IMR-90 (cell line): ENCODE measurements at regions not wholly inside any gene's neighbourhood (a gene's known extent, or its start where the extent isn't known, plus 50 kb on each side); places are given as distances from the start of the nearest gene placed in this dataset.

Experiments
- ATAC-seq: fragments of 200-7000 bp; cut with Tn5 transposase; 2 replicates; pipeline ENCODE4 v1.9.1; 2020; ENCODE audit warnings: low read depth, mild to moderate bottlenecking, moderate library complexity
- BruUV-seq: library from RNA; stranded (reverse); fragments of 400-500 nt; replicated peaks from 2 replicates; lab custom pipeline; 2021; lab: Mats Ljungman, UMichigan
- CTCF ChIA-PET: fragments of 300-600 bp; formaldehyde crosslinking; extraction: SDS; loops from one replicate; lab custom pipeline; 2021; ENCODE audit warnings: antibody characterized with exemption; lab: Yijun Ruan, JAX
- POLR2A ChIA-PET: fragments of 300-600 bp; sonication (Branson Sonifier 250); formaldehyde crosslinking; loops from one replicate; lab custom pipeline; 2022; ENCODE audit warnings: antibody characterized with exemption; ENCODE audit not compliant: unreplicated experiment; lab: Charles Lee
- DNase-seq: peaks from one replicate; pipeline ENCODE4 v3.0.0; 2013
- H2AFZ ChIP-seq: replicated peaks from 2 replicates; pipeline ENCODE3; 2013; ENCODE audit warnings: low read length, mild to moderate bottlenecking; ENCODE audit not compliant: poor library complexity
- H2AK5ac ChIP-seq: 2 replicates; pipeline ENCODE4 v1.6.1; 2013; ENCODE audit warnings: low read depth, low read length, inconsistent platforms
- H2AK9ac ChIP-seq: replicated peaks from 2 replicates; pipeline ENCODE3; 2013; ENCODE audit warnings: mild to moderate bottlenecking, low read depth, low read length, moderate library complexity; ENCODE audit not compliant: poor library complexity
- H2BK120ac ChIP-seq: 2 replicates; pipeline ENCODE4 v1.6.1; 2013; ENCODE audit warnings: low read depth, low read length, inconsistent platforms
- H2BK15ac ChIP-seq: 3 replicates; pipeline ENCODE4 v1.6.1; 2013; ENCODE audit warnings: low read depth, low read length, inconsistent platforms
- H2BK20ac ChIP-seq: 2 replicates; pipeline ENCODE4 v1.6.1; 2013; ENCODE audit warnings: low read depth, mild to moderate bottlenecking, inconsistent platforms, low read length, moderate library complexity
- H2BK5ac ChIP-seq: 2 replicates; pipeline ENCODE4 v1.6.1; 2013; ENCODE audit warnings: mild to moderate bottlenecking, low read depth, low read length, inconsistent platforms; ENCODE audit not compliant: poor library complexity, severe bottlenecking
- H3K14ac ChIP-seq: replicated peaks from 2 replicates; pipeline ENCODE4 v1.6.1; 2013; ENCODE audit warnings: low read depth, low read length, inconsistent platforms
- H3K18ac ChIP-seq: 2 replicates; pipeline ENCODE4 v1.6.1; 2013; ENCODE audit warnings: low read depth, low read length, control low read depth
- H3K23ac ChIP-seq: 2 replicates; pipeline ENCODE4 v1.6.1; 2013; ENCODE audit warnings: low read depth, low read length, inconsistent platforms
- H3K27ac ChIP-seq: 2 replicates; pipeline ENCODE4 v1.5.1; 2013; ENCODE audit warnings: mild to moderate bottlenecking, control low read depth, low read length; ENCODE audit not compliant: insufficient read depth
- H3K27me3 ChIP-seq: 2 replicates; pipeline ENCODE4 v1.6.1; 2013; ENCODE audit warnings: low read length; ENCODE audit not compliant: control insufficient read depth, insufficient read depth
- H3K36me3 ChIP-seq: 2 replicates; pipeline ENCODE4 v1.6.1; 2013; ENCODE audit warnings: low read length, mixed read lengths; ENCODE audit not compliant: control insufficient read depth, insufficient read depth
- H3K4ac ChIP-seq: 2 replicates; pipeline ENCODE4 v1.6.1; 2013; ENCODE audit warnings: low read depth, low read length, inconsistent platforms
- H3K4me1 ChIP-seq: 2 replicates; pipeline ENCODE4 v1.6.1; 2013; ENCODE audit warnings: low read length, mixed read lengths; ENCODE audit not compliant: control insufficient read depth, insufficient read depth
- H3K4me2 ChIP-seq: 2 replicates; pipeline ENCODE4 v1.6.1; 2013; ENCODE audit warnings: low read depth, mild to moderate bottlenecking, control low read depth, low read length, moderate library complexity
- H3K4me3 ChIP-seq: 2 replicates; pipeline ENCODE4 v1.5.1; 2013; ENCODE audit warnings: low read depth, mild to moderate bottlenecking, control low read depth, low read length, moderate library complexity; ENCODE audit not compliant: insufficient read depth
- H3K56ac ChIP-seq: 2 replicates; pipeline ENCODE4 v1.6.1; 2013; ENCODE audit warnings: low read length, inconsistent platforms; ENCODE audit not compliant: insufficient read depth; ENCODE audit errors: extremely low read depth
- H3K79me1 ChIP-seq, 2 experiments: 2 replicates each; pipeline ENCODE4 v1.6.1; 2013; ENCODE audit warnings: low read length in 2 of 2, inconsistent platforms in 1 of 2, low read depth in 1 of 2
- H3K9ac ChIP-seq: 2 replicates; pipeline ENCODE4 v1.6.1; 2013; ENCODE audit warnings: low read depth, low read length, control low read depth
- H3K9me1 ChIP-seq: 2 replicates; pipeline ENCODE4 v1.6.1; 2013; ENCODE audit warnings: low read length, inconsistent platforms; ENCODE audit not compliant: insufficient read depth
- H3K9me3 ChIP-seq: 2 replicates; pipeline ENCODE4 v1.6.1; 2013; ENCODE audit warnings: low read length; ENCODE audit not compliant: control insufficient read depth, insufficient read depth
- H4K20me1 ChIP-seq: 2 replicates; pipeline ENCODE4 v1.6.1; 2013; ENCODE audit warnings: low read length, inconsistent platforms; ENCODE audit not compliant: insufficient read depth
- H4K5ac ChIP-seq: 2 replicates; pipeline ENCODE4 v1.6.1; 2013; ENCODE audit warnings: mild to moderate bottlenecking, low read depth, low read length, control low read depth
- H4K8ac ChIP-seq, 2 experiments: 2 replicates each; pipeline ENCODE4 v1.6.1; 2013; ENCODE audit warnings: low read depth in 2 of 2, low read length in 2 of 2, control low read depth in 1 of 2, inconsistent platforms in 1 of 2
- H4K91ac ChIP-seq: 2 replicates; pipeline ENCODE4 v1.6.1; 2013; ENCODE audit warnings: low read depth, low read length, inconsistent platforms; ENCODE audit not compliant: insufficient read depth
- BHLHE40 ChIP-seq: fragments of 150-350 bp; IDR thresholded peaks from 2 replicates; pipeline ENCODE4 v1.6.1; 2016; ENCODE audit warnings: mild to moderate bottlenecking, low read depth, low read length
- CEBPB ChIP-seq: IDR thresholded peaks from 2 replicates; pipeline ENCODE4 v1.6.1; 2012; ENCODE audit warnings: low read depth, low read length, improper control_type of control experiment
- CHD1 ChIP-seq: IDR thresholded peaks from 2 replicates; pipeline ENCODE4 v1.6.1; 2012; ENCODE audit warnings: low read depth, low read length, improper control_type of control experiment
- CTCF ChIP-seq: conservative IDR thresholded peaks from 2 replicates; pipeline ENCODE4 v1.5.1; 2012; ENCODE audit warnings: mild to moderate bottlenecking, low read depth, low read length, improper control_type of control experiment
- ELK1 ChIP-seq: fragments of 150-350 bp; IDR thresholded peaks from 2 replicates; pipeline ENCODE4 v1.6.1; 2016; ENCODE audit warnings: low read depth, mild to moderate bottlenecking, low read length, moderate library complexity, borderline replicate concordance
- FOS ChIP-seq: fragments of 150-350 bp; IDR thresholded peaks from 2 replicates; pipeline ENCODE4 v1.6.1; 2016; ENCODE audit warnings: low read depth, low read length
- MAFK ChIP-seq: IDR thresholded peaks from 2 replicates; pipeline ENCODE4 v1.6.1; 2012; ENCODE audit warnings: low read depth, low read length, improper control_type of control experiment
- MAZ ChIP-seq: IDR thresholded peaks from 2 replicates; pipeline ENCODE4 v1.6.1; 2012; ENCODE audit warnings: low read depth, mild to moderate bottlenecking, low read length, improper control_type of control experiment, moderate library complexity, borderline replicate concordance
- MXI1 ChIP-seq: IDR thresholded peaks from 2 replicates; pipeline ENCODE4 v1.6.1; 2012; ENCODE audit warnings: low read depth, mild to moderate bottlenecking, low read length, moderate library complexity, borderline replicate concordance
- NFE2L2 ChIP-seq: fragments of 150-350 bp; IDR thresholded peaks from 2 replicates; pipeline ENCODE4 v1.6.1; 2016; ENCODE audit warnings: low read depth, mild to moderate bottlenecking, low read length
- POLR2A ChIP-seq: IDR thresholded peaks from 2 replicates; pipeline ENCODE4 v1.6.1; 2012; ENCODE audit warnings: mild to moderate bottlenecking, low read depth, low read length
- RAD21 ChIP-seq: IDR thresholded peaks from 2 replicates; pipeline ENCODE4 v1.6.1; 2012; ENCODE audit warnings: low read length, improper control_type of control experiment
- RCOR1 ChIP-seq: IDR thresholded peaks from 2 replicates; pipeline ENCODE4 v1.6.1; 2012; ENCODE audit warnings: mild to moderate bottlenecking, low read length, improper control_type of control experiment; ENCODE audit not compliant: insufficient replicate concordance
- RFX5 ChIP-seq: IDR thresholded peaks from 2 replicates; pipeline ENCODE4 v1.8.0; 2012; ENCODE audit warnings: low read depth, mild to moderate bottlenecking, low read length, moderate library complexity
- SMC3 ChIP-seq: fragments of 150-350 bp; IDR thresholded peaks from 2 replicates; pipeline ENCODE4 v1.6.1; 2016; ENCODE audit warnings: low read depth, mild to moderate bottlenecking, antibody characterized with exemption, low read length, moderate library complexity
- USF2 ChIP-seq: fragments of 150-350 bp; IDR thresholded peaks from 2 replicates; pipeline ENCODE4 v1.6.1; 2017; ENCODE audit warnings: mild to moderate bottlenecking, antibody characterized with exemption, low read length, low read depth
- WGBS, 2 experiments: methylation state at CpG; one replicate each; pipeline versions ENCODE4 v1.1.5 to v1.1.7; 2013; ENCODE audit warnings: missing lambda C conversion rate in 2 of 2; ENCODE audit not compliant: insufficient read length in 1 of 2; ENCODE audit errors: extremely low coverage in 2 of 2; 5-methylcytosine and 5-hydroxymethylcytosine counted together
- dilution Hi-C: fragments of 300-500 bp; cut with HindIII; formaldehyde crosslinking; loops from one replicate; pipeline ENCODE4 v1.14.3; 2018; ENCODE audit warnings: low sequenced_read_pairs; ENCODE audit not compliant: unreplicated experiment
- in situ Hi-C: fragments of 300-500 bp; cut with MboI; formaldehyde crosslinking; loops from 3 replicates; pipeline ENCODE4 v1.14.3; 2019; ENCODE audit warnings: low sequenced_read_pairs, inconsistent platforms, mixed read lengths
- intact Hi-C: fragments of 100-400 bp; cut with micrococcal nuclease; formaldehyde crosslinking; loops from 2 replicates; pipeline ENCODE4 v1.10.0; 2022

- in situ Hi-C loops (loop anchor here (10.0 kb wide), 1 partner anchor 1279 kb away; no protein-coding TSS in a partner anchor), dilution Hi-C loops (no loop called here), intact Hi-C loops (no loop called here)
- no peak overlapping the region for H4K91ac ChIP-seq
- H3K4me2 ChIP-seq: no peak overlapping the region
- no peak overlapping the region for H3K56ac ChIP-seq
- no peaks in the 10 kb centered on the region for H3K36me3 ChIP-seq
- no peaks in the 10 kb centered on the region for H3K9me1 ChIP-seq
- BruUV-seq: no TSS peak
- no peak overlapping the region for H3K23ac ChIP-seq
- H2BK5ac ChIP-seq: no peak overlapping the region
- no peak overlapping the region for H4K5ac ChIP-seq
- no peak overlapping the region for H2BK15ac ChIP-seq
- no peak overlapping the region for H3K4me3 ChIP-seq
- no peak for TF ChIP-seq ELK1
- TF ChIP-seq MXI1: no peak
- TF ChIP-seq MAZ: no peak
- TF ChIP-seq MAFK: no peak
- TF ChIP-seq RFX5: no peak
- TF ChIP-seq RAD21: no peak
- TF ChIP-seq CHD1: no peak
- no peak for TF ChIP-seq RCOR1
- no peak for TF ChIP-seq CEBPB
- no peak for TF ChIP-seq FOS
- TF ChIP-seq POLR2A: no peak
- TF ChIP-seq BHLHE40: no peak
- TF ChIP-seq USF2: no peak
- no peak for TF ChIP-seq SMC3
- no peak for TF ChIP-seq CTCF
- no peak for TF ChIP-seq NFE2L2
- H4K8ac ChIP-seq: no peak overlapping the region
- no peaks in the 10 kb centered on the region for H3K79me1 ChIP-seq
- no peak overlapping the region for H2AFZ ChIP-seq
- H2AK9ac ChIP-seq: no peak overlapping the region
- DNase-seq (no peak), ATAC-seq (no peak)
- no peak overlapping the region for H2BK120ac ChIP-seq
- CTCF ChIA-PET: no interaction called here
- H3K14ac ChIP-seq: no peak overlapping the region
- H3K9me3 ChIP-seq: no peaks in the 10 kb centered on the region
- H2BK20ac ChIP-seq: no peak overlapping the region
- H3K4me1 ChIP-seq: no peaks in the 10 kb centered on the region
- WGBS, 2 experiments: no CpG with 5 or more reads among the region's 3 CpGs
- no peak overlapping the region for H3K4ac ChIP-seq
- H4K20me1 ChIP-seq: no peaks in the 10 kb centered on the region
- no peak overlapping the region for H3K18ac ChIP-seq
- H3K9ac ChIP-seq: no peak overlapping the region
- no peak overlapping the region for H3K27ac ChIP-seq
- no peak overlapping the region for H2AK5ac ChIP-seq
- POLR2A ChIA-PET: no interaction called here
- H3K27me3 ChIP-seq: no peaks in the 10 kb centered on the region; the same call in 1 of the 2 replicates
These were observed 221.3 kb downstream of the INSC start for GRCh38 chr11:15336021-15336420.
